ENCODE measurements at regions not wholly inside any gene's neighbourhood (a gene's known extent, or its start where the extent isn't known, plus 50 kb on each side); places are given as distances from the start of the nearest gene placed in this dataset.

DNA sequence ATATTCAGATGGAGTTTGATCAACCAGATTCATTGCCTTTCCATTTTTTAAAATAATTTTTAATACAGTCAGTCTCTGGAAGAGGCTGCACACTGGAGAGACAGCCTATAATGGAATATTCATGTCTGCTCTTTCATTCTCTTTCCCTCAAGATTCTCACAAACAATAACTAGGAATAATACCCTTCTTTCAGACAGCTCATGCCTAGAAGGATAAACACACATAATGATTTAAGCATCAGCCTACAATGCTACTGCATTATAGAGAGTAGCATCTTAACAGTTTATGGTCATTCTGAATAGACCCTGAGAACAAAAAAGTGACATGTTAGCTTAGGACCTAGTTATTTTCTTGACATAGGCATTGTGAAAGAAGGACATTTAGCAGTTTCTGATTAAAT, 1692.3 kb downstream of the GRIK2 start:
- no peak overlapping the region for H3K4me3 ChIP-seq (ENCODE audit: low read depth, low read length)
- TF ChIP-seq, protein P1, sequence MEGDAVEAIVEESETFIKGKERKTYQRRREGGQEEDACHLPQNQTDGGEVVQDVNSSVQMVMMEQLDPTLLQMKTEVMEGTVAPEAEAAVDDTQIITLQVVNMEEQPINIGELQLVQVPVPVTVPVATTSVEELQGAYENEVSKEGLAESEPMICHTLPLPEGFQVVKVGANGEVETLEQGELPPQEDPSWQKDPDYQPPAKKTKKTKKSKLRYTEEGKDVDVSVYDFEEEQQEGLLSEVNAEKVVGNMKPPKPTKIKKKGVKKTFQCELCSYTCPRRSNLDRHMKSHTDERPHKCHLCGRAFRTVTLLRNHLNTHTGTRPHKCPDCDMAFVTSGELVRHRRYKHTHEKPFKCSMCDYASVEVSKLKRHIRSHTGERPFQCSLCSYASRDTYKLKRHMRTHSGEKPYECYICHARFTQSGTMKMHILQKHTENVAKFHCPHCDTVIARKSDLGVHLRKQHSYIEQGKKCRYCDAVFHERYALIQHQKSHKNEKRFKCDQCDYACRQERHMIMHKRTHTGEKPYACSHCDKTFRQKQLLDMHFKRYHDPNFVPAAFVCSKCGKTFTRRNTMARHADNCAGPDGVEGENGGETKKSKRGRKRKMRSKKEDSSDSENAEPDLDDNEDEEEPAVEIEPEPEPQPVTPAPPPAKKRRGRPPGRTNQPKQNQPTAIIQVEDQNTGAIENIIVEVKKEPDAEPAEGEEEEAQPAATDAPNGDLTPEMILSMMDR (IDR thresholded peaks at IDR 0.05; ENCODE audit: insufficient read depth, low read depth, low read length, missing control alignments), result no peak
- DNase-seq (ENCODE audit: low read depth), result no peak

DNA sequence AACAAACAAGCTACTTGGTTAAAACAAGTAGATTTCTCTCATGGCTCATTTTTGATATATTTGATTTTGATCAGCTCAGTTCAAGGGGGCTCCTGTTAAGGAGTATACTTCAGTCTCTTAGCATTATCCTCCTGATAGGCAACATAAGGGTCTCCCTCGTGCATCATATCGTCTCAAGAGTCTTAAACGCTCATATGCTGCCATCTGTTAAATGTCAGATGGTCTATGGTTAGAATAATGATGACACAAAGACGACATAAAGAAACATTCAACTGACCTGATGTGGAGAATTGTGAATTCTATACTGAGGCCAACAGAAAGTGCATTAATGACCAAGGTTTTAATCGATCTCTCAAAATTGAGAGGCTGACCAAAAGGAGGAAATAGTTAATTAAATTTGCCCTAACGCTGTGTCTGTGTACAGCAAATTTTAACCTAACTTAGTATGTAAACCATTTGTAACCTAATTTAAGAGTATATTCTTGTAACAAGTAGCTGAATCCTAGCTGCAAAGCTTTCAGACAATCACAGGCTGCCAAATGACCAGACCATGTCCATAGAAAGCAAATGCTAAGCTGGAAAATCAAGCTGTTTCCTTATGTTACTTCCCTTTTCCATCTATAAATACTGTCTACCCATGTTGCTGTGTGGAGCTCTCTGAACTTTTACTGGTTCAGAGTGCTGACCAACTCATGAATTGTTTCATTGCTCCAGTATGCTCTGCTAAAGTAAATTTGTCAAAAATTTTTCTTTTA, 1688.5 kb downstream of the GRIK2 start:
- no peak overlapping the region for H3K4me3 ChIP-seq (ENCODE audit: low read depth, low read length)
- TF ChIP-seq, protein P1 (IDR thresholded peaks at IDR 0.05; ENCODE audit: insufficient read depth, low read depth, low read length, missing control alignments), result no peak
- DNase-seq (ENCODE audit: low read depth), result no peak

DNA sequence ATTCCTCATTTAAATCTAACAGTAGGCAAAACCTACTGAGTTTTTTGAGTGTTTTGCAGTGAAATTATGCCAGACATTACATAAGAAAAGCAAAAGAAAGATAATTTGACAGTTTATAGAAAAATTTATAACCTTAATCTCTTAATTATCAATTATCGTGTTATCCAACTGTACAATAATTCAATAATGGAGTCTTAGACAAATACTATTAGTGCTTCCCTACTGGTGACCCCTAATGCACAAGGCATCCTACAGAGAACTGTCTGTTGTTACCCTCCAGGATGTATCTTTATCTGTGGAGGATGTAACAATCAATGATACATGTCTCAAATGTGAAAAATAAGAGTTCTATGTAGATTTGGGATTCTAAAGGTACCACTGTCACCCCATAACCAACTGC, 1687.6 kb downstream of the GRIK2 start:
- no peak overlapping the region for H3K4me3 ChIP-seq (ENCODE audit: low read depth, low read length)
- TF ChIP-seq, protein P1 (IDR thresholded peaks at IDR 0.05; ENCODE audit: insufficient read depth, low read depth, low read length, missing control alignments), result no peak
- no peak for DNase-seq (ENCODE audit: low read depth)

DNA sequence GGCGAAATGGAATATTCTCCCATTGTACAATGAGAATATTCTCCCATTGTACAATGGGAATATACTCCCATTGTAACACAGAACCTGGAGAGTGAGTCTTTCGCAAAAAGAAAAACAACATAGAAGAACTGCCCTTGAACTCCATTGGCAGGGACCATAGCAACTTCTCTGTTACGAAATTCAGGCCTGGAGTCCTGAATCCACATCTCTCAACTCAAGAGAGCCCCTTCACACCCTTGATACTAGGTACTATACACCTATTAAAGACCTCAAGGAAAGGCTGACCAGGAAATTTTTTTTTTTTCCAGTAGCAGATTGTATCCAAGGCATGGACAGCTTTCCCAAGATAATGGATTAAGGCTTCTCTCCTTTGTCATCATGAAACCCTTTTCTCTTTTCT, 1687.0 kb downstream of the GRIK2 start:
- DNase-seq (ENCODE audit: low read depth), result no peak
- H3K4me3 ChIP-seq (ENCODE audit: low read depth, low read length), result no peak overlapping the region
- TF ChIP-seq, protein P1 (IDR thresholded peaks at IDR 0.05; ENCODE audit: insufficient read depth, low read depth, low read length, missing control alignments), result no peak

DNA sequence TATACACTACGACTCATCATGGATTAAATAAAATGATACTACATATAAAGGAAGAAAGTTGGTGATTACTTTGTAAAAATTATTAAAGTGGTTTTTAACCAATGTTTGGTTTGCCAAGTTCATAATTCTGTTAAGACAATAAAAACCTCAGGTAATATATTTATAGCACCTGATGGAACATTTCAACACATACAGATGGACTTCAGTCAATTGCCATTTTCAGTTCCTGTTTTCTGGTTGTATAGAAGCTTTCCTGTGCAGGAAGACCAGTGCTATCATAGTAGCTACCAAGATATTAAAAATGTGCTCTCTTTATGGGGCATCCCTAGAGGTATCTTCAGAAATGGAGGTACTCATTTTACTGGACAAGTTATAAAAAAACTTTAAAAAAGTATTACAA, 1686.4 kb downstream of the GRIK2 start:
- no peak overlapping the region for H3K4me3 ChIP-seq (ENCODE audit: low read depth, low read length)
- DNase-seq (ENCODE audit: low read depth), result peak; percentile 0
- TF ChIP-seq, protein P1 (IDR thresholded peaks at IDR 0.05; ENCODE audit: insufficient read depth, low read depth, low read length, missing control alignments), result no peak

DNA sequence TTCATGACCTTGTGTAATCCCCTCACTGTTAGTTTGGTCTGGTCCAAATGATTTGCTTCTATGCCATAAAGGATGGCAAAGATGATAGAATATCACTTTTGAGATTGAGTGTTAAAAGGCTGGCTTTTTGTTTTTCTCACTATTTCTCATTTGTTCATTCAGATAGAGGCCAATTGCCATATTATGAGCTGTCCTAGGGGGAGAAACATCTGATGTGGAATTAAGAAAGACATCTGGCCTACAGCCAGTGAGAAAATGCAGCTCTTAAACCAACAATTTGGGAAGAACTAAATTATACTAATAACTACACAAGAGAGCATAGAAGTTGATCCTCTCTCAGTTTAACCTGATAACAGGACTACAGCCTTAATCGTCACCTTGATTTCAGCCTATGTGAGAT, 1668.6 kb downstream of the GRIK2 start:
- no peak overlapping the region for H3K4me3 ChIP-seq (ENCODE audit: low read depth, low read length)
- DNase-seq (ENCODE audit: low read depth), result no peak
- TF ChIP-seq, protein P1 (IDR thresholded peaks at IDR 0.05; ENCODE audit: insufficient read depth, low read depth, low read length, missing control alignments), result no peak

DNA sequence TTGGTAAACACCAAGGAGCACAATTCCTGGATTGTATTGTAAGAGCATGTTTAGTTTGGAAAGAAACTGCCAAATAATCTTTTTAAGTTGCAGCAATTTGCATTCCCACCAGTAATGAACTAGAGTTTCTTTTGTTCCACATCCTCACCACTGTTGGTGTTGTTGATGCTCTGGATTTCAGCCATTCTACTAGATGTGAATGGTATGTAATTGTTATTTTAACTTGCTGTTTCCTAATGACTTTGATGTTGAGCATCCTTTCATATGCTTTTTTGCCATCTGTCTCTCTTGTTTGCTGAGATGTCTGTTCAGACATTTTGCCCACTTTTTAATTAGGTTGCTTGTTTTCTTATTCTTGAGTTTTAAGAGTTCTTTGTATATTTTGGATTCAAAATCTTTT, 1654.1 kb downstream of the GRIK2 start:
- no peak for DNase-seq (ENCODE audit: low read depth)
- no peak overlapping the region for H3K4me3 ChIP-seq (ENCODE audit: low read depth, low read length)
- TF ChIP-seq, protein P1 (IDR thresholded peaks at IDR 0.05; ENCODE audit: insufficient read depth, low read depth, low read length, missing control alignments), result no peak
